NB4 (cell line): ENCODE measurements at regions not wholly inside any gene's neighbourhood (a gene's known extent, or its start where the extent isn't known, plus 50 kb on each side); places are given as distances from the start of the nearest gene placed in this dataset.
A peak's percentile ranks its signal among the peaks of the same experiment; 100 is the strongest.

ENCODE experiments used
- DNase-seq: peaks from one replicate; pipeline ENCODE4 v3.0.0; 2010; ENCODE audit warnings: low read depth
- H3K4me3 ChIP-seq: one replicate; pipeline ENCODE4 v1.5.1; 2011; ENCODE audit warnings: mild to moderate bottlenecking, low read depth, low read length, moderate library complexity
- MAX ChIP-seq: IDR thresholded peaks from 2 replicates; pipeline ENCODE4 v1.6.1; 2011; ENCODE audit warnings: low read depth, low read length
- MYC ChIP-seq: IDR thresholded peaks from 2 replicates; pipeline ENCODE4 v1.6.1; 2011; ENCODE audit warnings: low read depth, low read length
- POLR2A ChIP-seq: IDR thresholded peaks from 2 replicates; pipeline ENCODE4 v1.6.1; 2011; ENCODE audit warnings: mild to moderate bottlenecking; ENCODE audit not compliant: insufficient read length; ENCODE audit errors: extremely low read depth
- TF ChIP-seq, protein P1 (sequence below): IDR thresholded peaks from one replicate; pipeline ENCODE4 v1.5.1; 2012; ENCODE audit warnings: low read depth, low read length

DNA sequence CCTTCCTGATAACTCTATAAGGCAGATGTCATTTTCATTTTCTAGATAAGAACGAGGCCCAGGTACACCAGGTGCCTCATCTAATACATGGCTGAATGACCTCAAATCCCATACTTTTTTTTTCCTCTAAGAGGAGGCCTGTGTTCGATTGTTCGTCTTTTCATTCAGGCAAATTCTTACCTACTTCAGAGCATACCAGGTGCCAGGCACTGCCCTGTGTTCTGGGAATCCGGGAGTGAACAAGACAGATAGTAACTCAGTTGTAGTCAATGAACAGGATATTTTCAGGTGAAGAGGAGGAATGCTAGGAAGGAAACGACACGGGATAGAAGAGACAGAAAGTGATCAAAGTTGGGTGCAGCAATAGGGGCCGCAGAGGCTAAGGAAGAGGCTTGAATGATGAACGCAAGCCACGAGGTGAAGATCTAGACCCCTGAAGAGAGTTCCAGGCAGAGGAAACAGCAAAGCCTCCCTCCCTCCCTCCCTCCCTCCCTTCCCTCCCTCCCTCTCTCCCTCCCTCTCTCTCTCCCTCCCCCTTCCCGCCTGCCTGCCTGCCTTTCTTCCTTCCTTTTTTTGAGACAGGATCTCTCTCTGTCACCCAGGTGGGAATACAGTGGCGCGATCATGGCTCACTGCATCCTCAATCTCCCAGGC is 150.1 kb upstream of the ZNF217 start:
- no peak overlapping the region for H3K4me3 ChIP-seq
- no peak for DNase-seq
- TF ChIP-seq MAX, result no peak
- no peak for TF ChIP-seq MYC
- TF ChIP-seq, protein P1, sequence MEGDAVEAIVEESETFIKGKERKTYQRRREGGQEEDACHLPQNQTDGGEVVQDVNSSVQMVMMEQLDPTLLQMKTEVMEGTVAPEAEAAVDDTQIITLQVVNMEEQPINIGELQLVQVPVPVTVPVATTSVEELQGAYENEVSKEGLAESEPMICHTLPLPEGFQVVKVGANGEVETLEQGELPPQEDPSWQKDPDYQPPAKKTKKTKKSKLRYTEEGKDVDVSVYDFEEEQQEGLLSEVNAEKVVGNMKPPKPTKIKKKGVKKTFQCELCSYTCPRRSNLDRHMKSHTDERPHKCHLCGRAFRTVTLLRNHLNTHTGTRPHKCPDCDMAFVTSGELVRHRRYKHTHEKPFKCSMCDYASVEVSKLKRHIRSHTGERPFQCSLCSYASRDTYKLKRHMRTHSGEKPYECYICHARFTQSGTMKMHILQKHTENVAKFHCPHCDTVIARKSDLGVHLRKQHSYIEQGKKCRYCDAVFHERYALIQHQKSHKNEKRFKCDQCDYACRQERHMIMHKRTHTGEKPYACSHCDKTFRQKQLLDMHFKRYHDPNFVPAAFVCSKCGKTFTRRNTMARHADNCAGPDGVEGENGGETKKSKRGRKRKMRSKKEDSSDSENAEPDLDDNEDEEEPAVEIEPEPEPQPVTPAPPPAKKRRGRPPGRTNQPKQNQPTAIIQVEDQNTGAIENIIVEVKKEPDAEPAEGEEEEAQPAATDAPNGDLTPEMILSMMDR, result no peak
- no peak for TF ChIP-seq POLR2A

GRCh38 chr20:53742685-53743081 is 149.0 kb upstream of the ZNF217 start:
- no peak overlapping the region for H3K4me3 ChIP-seq
- no peak for DNase-seq
- TF ChIP-seq MYC (no peak), POLR2A (no peak), MAX (no peak)
- TF ChIP-seq, protein P1, result no peak

DNA sequence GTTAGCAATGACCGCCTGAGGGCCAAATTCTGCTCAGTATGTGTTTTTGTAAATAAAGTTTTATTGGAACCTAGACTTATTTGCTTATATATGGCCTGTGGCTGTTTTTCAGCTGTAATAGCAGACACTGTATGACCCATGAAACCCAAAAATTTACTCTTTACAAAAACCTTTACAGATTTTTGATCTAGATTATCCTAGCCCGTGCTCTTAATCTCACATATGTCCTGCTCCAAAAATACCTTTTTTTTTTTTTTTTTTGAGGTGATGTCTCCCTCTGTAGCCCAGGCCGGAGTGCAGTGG is 148.0 kb upstream of the ZNF217 start:
- no peak for DNase-seq
- TF ChIP-seq MYC (0 out of 2 replicates have a peak, but pooled peaks have one; percentile 8), POLR2A (no peak), MAX (no peak)
- TF ChIP-seq, protein P1, result no peak
- H3K4me3 ChIP-seq, result no peak overlapping the region

- H3K4me3 ChIP-seq, result peak overlapping the region; percentile 58
- peak; percentile 84 for DNase-seq
- TF ChIP-seq, protein P1, result no peak
- no peak for TF ChIP-seq MYC
- no peak for TF ChIP-seq MAX
- TF ChIP-seq POLR2A, result no peak
These were observed 146.5 kb upstream of the ZNF217 start for GRCh38 chr20:53739799-53740785.

DNA sequence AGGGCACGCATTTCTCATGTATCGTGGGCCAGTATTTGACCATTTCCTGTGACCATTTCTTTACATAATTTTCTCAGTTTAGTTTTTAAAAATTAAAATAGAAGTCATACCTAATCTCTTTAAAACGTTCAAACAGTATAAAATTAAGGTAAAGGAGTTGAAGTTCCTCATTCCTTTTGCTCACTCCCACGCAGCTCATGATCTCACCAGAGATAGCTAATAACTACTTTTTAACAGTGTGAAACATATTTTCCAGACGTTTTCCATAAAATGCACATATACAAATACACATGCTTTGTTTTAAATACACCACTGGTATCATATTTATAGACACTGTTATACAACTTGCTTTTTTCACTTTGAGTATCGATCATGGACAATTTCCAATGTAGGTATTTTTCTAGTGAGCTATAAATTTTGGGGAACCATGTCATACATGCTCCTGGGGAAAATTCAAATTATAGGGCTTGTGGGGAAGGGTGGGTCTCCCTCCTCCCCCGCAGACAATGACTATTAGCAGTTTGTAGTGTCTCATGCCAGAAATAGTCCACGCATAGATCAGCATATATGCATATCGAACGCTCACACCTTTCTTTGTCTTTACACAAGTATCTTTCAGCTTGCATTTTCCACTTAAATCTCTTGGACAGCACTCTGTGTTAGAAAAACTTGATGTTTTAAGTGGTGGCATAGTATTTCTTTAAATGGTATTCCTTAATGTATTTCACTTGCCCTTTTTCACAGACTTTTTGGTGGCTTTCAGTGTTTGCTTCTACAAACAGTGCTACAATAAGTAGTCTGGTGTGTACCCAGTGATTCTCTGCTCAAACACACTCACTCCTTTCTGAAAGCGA is 145.5 kb upstream of the ZNF217 start:
- no peak for TF ChIP-seq MYC
- TF ChIP-seq, protein P1, result no peak
- peak; percentile 38; the same call in 1 of the 2 replicates for TF ChIP-seq MAX
- peak; percentile 31 for TF ChIP-seq POLR2A
- H3K4me3 ChIP-seq, result peak overlapping the region; percentile 58
- peak; percentile 79 for DNase-seq
